Endothelial cell (in vitro differentiated cells): ENCODE measurements at regions not wholly inside any gene's neighbourhood (a gene's known extent, or its start where the extent isn't known, plus 50 kb on each side); places are given as distances from the start of the nearest gene placed in this dataset.

Source experiments
- DNase-seq: peaks from one replicate; pipeline ENCODE4 v3.0.0; 2021; ENCODE audit warnings: low spot score
- H3K27ac Mint-ChIP-seq: one replicate; pipeline ENCODE4 v1.8.0; 2021; ENCODE audit warnings: mixed read lengths, inconsistent platforms; ENCODE audit not compliant: unreplicated experiment
- H3K27me3 Mint-ChIP-seq: one replicate; pipeline ENCODE4 v1.8.0; 2021; ENCODE audit warnings: mild to moderate bottlenecking, moderate library complexity, mixed read lengths, inconsistent platforms; ENCODE audit not compliant: unreplicated experiment
- H3K36me3 Mint-ChIP-seq: one replicate; pipeline ENCODE4 v1.8.0; 2021; ENCODE audit warnings: mild to moderate bottlenecking, low read depth, mixed read lengths, inconsistent platforms; ENCODE audit not compliant: unreplicated experiment
- H3K4me1 Mint-ChIP-seq: one replicate; pipeline ENCODE4 v1.8.0; 2021; ENCODE audit warnings: mild to moderate bottlenecking, mixed read lengths, inconsistent platforms; ENCODE audit not compliant: unreplicated experiment
- H3K4me3 Mint-ChIP-seq: one replicate; pipeline ENCODE4 v1.8.0; 2021; ENCODE audit warnings: mild to moderate bottlenecking, mixed read lengths, inconsistent platforms; ENCODE audit not compliant: unreplicated experiment
- H3K9me3 Mint-ChIP-seq: one replicate; pipeline ENCODE4 v1.8.0; 2021; ENCODE audit warnings: mixed read lengths, inconsistent platforms; ENCODE audit not compliant: unreplicated experiment
- TF ChIP-seq, protein P1 (sequence below): fragments of 200-600 bp; sonication (generic); IDR thresholded peaks from one replicate; pipeline ENCODE4 v1.5.0; 2021; ENCODE audit warnings: antibody characterized with exemption; ENCODE audit not compliant: unreplicated experiment

DNA sequence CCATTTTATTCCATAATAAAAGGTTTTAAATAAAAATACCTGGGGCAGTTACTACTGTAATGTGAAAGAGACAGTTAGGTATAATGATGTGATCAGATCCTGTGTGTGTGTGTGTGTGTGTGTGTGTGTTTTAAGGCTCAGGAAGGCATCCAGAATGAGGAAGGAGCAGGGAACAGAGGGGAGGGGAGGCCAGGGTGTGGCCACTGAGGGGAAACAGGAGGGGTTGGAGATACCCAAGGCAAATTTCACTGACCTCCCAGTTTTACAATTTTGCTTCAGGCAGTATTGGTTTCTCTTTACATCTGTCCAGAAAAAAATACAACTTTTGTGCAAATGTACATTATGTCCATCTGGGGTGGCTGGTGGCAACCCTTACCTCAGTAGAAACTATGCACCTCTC, 163.5 kb upstream of the FBXO11 start:
- no peaks in the 10 kb centered on the region for H3K4me1 Mint-ChIP-seq
- no peak for DNase-seq
- H3K27me3 Mint-ChIP-seq = peaks cover 5% of the 10 kb centered on the region
- TF ChIP-seq, protein P1, sequence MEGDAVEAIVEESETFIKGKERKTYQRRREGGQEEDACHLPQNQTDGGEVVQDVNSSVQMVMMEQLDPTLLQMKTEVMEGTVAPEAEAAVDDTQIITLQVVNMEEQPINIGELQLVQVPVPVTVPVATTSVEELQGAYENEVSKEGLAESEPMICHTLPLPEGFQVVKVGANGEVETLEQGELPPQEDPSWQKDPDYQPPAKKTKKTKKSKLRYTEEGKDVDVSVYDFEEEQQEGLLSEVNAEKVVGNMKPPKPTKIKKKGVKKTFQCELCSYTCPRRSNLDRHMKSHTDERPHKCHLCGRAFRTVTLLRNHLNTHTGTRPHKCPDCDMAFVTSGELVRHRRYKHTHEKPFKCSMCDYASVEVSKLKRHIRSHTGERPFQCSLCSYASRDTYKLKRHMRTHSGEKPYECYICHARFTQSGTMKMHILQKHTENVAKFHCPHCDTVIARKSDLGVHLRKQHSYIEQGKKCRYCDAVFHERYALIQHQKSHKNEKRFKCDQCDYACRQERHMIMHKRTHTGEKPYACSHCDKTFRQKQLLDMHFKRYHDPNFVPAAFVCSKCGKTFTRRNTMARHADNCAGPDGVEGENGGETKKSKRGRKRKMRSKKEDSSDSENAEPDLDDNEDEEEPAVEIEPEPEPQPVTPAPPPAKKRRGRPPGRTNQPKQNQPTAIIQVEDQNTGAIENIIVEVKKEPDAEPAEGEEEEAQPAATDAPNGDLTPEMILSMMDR = no peak
- H3K9me3 Mint-ChIP-seq = no peaks in the 10 kb centered on the region
- H3K27ac Mint-ChIP-seq = no peak overlapping the region
- H3K36me3 Mint-ChIP-seq = no peaks in the 10 kb centered on the region
- no peak overlapping the region for H3K4me3 Mint-ChIP-seq

- Mint-ChIP-seq H3K36me3 (no peaks in the 10 kb centered on the region), H3K9me3 (no peaks in the 10 kb centered on the region), H3K27me3 (peaks cover 5% of the 10 kb centered on the region), H3K4me1 (no peaks in the 10 kb centered on the region), H3K4me3 (no peak overlapping the region), H3K27ac (no peak overlapping the region)
- no peak for DNase-seq
- TF ChIP-seq, protein P1 = no peak
Observed at GRCh38 chr2:48070415-48070814, 164.1 kb upstream of the FBXO11 start.

DNA sequence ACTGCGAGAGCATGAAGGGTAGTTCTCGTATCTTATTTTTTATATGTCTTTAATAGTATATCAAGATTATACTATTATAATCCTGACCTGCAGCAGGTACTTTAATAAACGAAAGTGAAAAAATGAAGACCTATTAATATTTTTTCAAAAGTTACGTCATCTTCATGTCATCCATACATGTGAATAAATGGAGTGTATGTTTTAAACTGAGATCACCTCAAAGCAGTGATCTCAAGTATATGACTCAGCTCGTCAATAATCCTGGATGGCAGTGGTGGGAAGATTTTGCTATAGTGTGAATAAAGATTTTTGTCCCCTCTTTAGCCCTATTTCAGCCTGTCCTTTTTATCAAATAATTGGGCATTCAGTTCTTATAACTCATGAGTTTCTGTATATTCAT, 166.3 kb upstream of the FBXO11 start:
- H3K4me3 Mint-ChIP-seq = no peak overlapping the region
- H3K36me3 Mint-ChIP-seq = no peaks in the 10 kb centered on the region
- no peaks in the 10 kb centered on the region for H3K4me1 Mint-ChIP-seq
- no peaks in the 10 kb centered on the region for H3K9me3 Mint-ChIP-seq
- TF ChIP-seq, protein P1 = no peak
- H3K27me3 Mint-ChIP-seq = peaks cover 1% of the 10 kb centered on the region
- no peak overlapping the region for H3K27ac Mint-ChIP-seq
- no peak for DNase-seq

DNA sequence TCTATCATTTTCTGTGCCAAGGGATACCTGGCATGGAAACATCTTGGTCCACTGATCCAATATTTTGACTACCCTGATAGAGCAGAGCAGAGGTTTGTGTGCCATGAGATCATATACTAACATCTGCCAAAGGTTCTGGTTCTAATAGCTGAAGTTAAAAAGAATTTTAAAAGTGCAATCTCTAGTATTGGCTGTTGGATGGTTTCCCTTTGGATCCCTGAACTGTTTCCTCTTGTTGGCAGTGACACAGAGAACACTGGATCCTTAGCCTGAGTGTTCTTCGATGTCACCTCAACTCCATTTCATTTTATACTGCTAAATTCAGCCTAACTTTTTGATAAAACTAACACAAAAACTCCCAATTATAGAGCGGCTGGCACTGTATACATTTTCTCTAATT, 169.3 kb upstream of the FBXO11 start:
- Mint-ChIP-seq H3K27ac (no peak overlapping the region), H3K4me3 (no peak overlapping the region), H3K4me1 (peaks cover 2% of the 10 kb centered on the region), H3K36me3 (no peaks in the 10 kb centered on the region), H3K27me3 (no peaks in the 10 kb centered on the region), H3K9me3 (no peaks in the 10 kb centered on the region)
- TF ChIP-seq, protein P1 = no peak
- no peak for DNase-seq

GRCh38 chr2:48080534-48081316, 174.4 kb upstream of the FBXO11 start:
- no peak overlapping the region for H3K27ac Mint-ChIP-seq
- H3K36me3 Mint-ChIP-seq = no peaks in the 10 kb centered on the region
- no peak overlapping the region for H3K4me3 Mint-ChIP-seq
- DNase-seq = no peak
- H3K9me3 Mint-ChIP-seq = no peaks in the 10 kb centered on the region
- peaks cover 3% of the 10 kb centered on the region for H3K4me1 Mint-ChIP-seq
- TF ChIP-seq, protein P1 = no peak
- no peaks in the 10 kb centered on the region for H3K27me3 Mint-ChIP-seq
